GM12891 (cell line): ENCODE measurements at regions not wholly inside any gene's neighbourhood (a gene's known extent, or its start where the extent isn't known, plus 50 kb on each side); places are given as distances from the start of the nearest gene placed in this dataset.

Experiments
- PAX5 ChIP-seq: IDR thresholded peaks from 2 replicates; pipeline ENCODE4 v1.6.1; 2011; ENCODE audit warnings: low read length, moderate library complexity, mild to moderate bottlenecking; ENCODE audit not compliant: insufficient read depth, severe bottlenecking
- POLR2A ChIP-seq: IDR thresholded peaks from 2 replicates; pipeline ENCODE4 v1.6.1; 2011; ENCODE audit warnings: low read depth, low read length, control low read depth
- POLR2AphosphoS5 ChIP-seq: IDR thresholded peaks from 2 replicates; pipeline ENCODE4 v1.6.1; 2011; ENCODE audit warnings: low read depth, low read length, control low read depth
- POU2F2 ChIP-seq: IDR thresholded peaks from 2 replicates; pipeline ENCODE4 v1.6.1; 2011; ENCODE audit warnings: low read depth, mild to moderate bottlenecking, control low read depth, low read length, moderate library complexity
- TAF1 ChIP-seq: IDR thresholded peaks from 2 replicates; pipeline ENCODE4 v1.6.1; 2011; ENCODE audit warnings: low read depth, low read length, control low read depth

GRCh38 chr18:23363865-23364570 lies 89.1 kb upstream of the RIOK3 start:
- no peak for TF ChIP-seq POLR2A
- TF ChIP-seq TAF1, result no peak
- TF ChIP-seq POLR2AphosphoS5, result no peak
- TF ChIP-seq PAX5, result no peak
- no peak for TF ChIP-seq POU2F2
